SU-DHL-6 (cell line): ENCODE measurements at regions not wholly inside any gene's neighbourhood (a gene's known extent, or its start where the extent isn't known, plus 50 kb on each side); places are given as distances from the start of the nearest gene placed in this dataset.

ENCODE experiments used
- H2AFZ ChIP-seq: fragments of 200-600 bp; sonication (generic); 2 replicates; pipeline ENCODE4 v1.6.1; 2014; ENCODE audit warnings: low read depth, mild to moderate bottlenecking, moderate library complexity, mixed read lengths, antibody characterized with exemption, low read length; ENCODE audit not compliant: severe bottlenecking
- H3F3A ChIP-seq: fragments of 200-600 bp; shearing (Covaris generic); 2 replicates; pipeline ENCODE4 v1.6.0; 2016; ENCODE audit warnings: antibody characterized with exemption, mild to moderate bottlenecking; ENCODE audit not compliant: insufficient read depth
- H3K27ac ChIP-seq: fragments of 200-600 bp; sonication (generic); 2 replicates; pipeline ENCODE4 v1.5.1; 2016; ENCODE audit warnings: low read depth, mild to moderate bottlenecking, low read length, moderate library complexity, mixed read lengths
- H3K27me3 ChIP-seq: fragments of 200-600 bp; sonication (generic), shearing (Covaris generic); 2 replicates; pipeline ENCODE4 v1.6.0; 2014; ENCODE audit warnings: mild to moderate bottlenecking, low read length
- H3K36me3 ChIP-seq: fragments of 200-600 bp; sonication (generic); 2 replicates; pipeline ENCODE4 v1.6.1; 2014; ENCODE audit warnings: mild to moderate bottlenecking, low read length, mixed read lengths
- H3K4me2 ChIP-seq: fragments of 300-600, 200-600 bp; shearing (Covaris generic), sonication (generic); 2 replicates; pipeline ENCODE4 v1.6.0; 2014; ENCODE audit warnings: low read length, low read depth, mild to moderate bottlenecking; ENCODE audit not compliant: poor library complexity, severe bottlenecking
- H3K4me3 ChIP-seq: fragments of 200-600 bp; sonication (generic); 2 replicates; pipeline ENCODE4 v1.5.1; 2014; ENCODE audit warnings: antibody characterized with exemption, low read length, mild to moderate bottlenecking, mixed read lengths; ENCODE audit not compliant: insufficient read depth, poor library complexity, severe bottlenecking
- H3K79me2 ChIP-seq: fragments of 200-600 bp; sonication (generic); 2 replicates; pipeline ENCODE4 v1.6.1; 2014; ENCODE audit warnings: mild to moderate bottlenecking, low read length, moderate library complexity; ENCODE audit not compliant: insufficient read depth
- H3K9ac ChIP-seq: fragments of 200-600 bp; sonication (generic); 2 replicates; pipeline ENCODE4 v1.7.0; 2014; ENCODE audit warnings: mild to moderate bottlenecking, low read length
- H3K9me2 ChIP-seq: fragments of 200-600 bp; sonication (generic); replicated peaks from 2 replicates; pipeline ENCODE4 v1.6.1; 2014; ENCODE audit warnings: low read length; ENCODE audit not compliant: insufficient read depth
- H3K9me3 ChIP-seq: fragments of 200-600 bp; sonication (generic); 2 replicates; pipeline ENCODE4 v1.6.1; 2014; ENCODE audit warnings: low read length, mixed read lengths; ENCODE audit not compliant: insufficient read depth
- H4K20me1 ChIP-seq: fragments of 200-600 bp; sonication (generic); 2 replicates; pipeline ENCODE4 v1.6.1; 2014; ENCODE audit warnings: low read depth, mild to moderate bottlenecking, antibody characterized with exemption, low read length, moderate library complexity, mixed read lengths
- CTCF ChIP-seq: fragments of 200-600 bp; sonication (generic); IDR thresholded peaks from one replicate; pipeline ENCODE4 v1.5.1; 2017; ENCODE audit warnings: antibody characterized with exemption, mild to moderate bottlenecking, low read length, moderate library complexity; ENCODE audit not compliant: insufficient read depth, poor library complexity, severe bottlenecking
- EZH2phosphoT487 ChIP-seq: fragments of 200-600 bp; sonication (generic), shearing (Covaris generic); conservative IDR thresholded peaks from 2 replicates; pipeline ENCODE4 v1.6.1; 2018; ENCODE audit warnings: mild to moderate bottlenecking, antibody characterized with exemption, low read length, moderate library complexity, mixed read lengths

- H3K4me3 ChIP-seq, result no peak overlapping the region
- no peaks in the 10 kb centered on the region for H3F3A ChIP-seq
- no peaks in the 10 kb centered on the region for H3K36me3 ChIP-seq
- H2AFZ ChIP-seq, result no peak overlapping the region
- TF ChIP-seq EZH2phosphoT487 (no peak), CTCF (no peak)
- no peak overlapping the region for H3K4me2 ChIP-seq
- H3K9ac ChIP-seq, result no peak overlapping the region
- H3K79me2 ChIP-seq, result no peaks in the 10 kb centered on the region
- H3K27ac ChIP-seq, result no peak overlapping the region
- H3K9me2 ChIP-seq, result no peaks in the 10 kb centered on the region
- no peaks in the 10 kb centered on the region for H4K20me1 ChIP-seq
- no peaks in the 10 kb centered on the region for H3K9me3 ChIP-seq
- H3K27me3 ChIP-seq, result no peaks in the 10 kb centered on the region
Observed at GRCh38 chr3:194223951-194224350, 88.0 kb downstream of the HES1 start.

GRCh38 chr3:194224471-194225417 is 88.8 kb downstream of the HES1 start:
- Histone ChIP-seq H3K4me2 (no peak overlapping the region), H3K36me3 (no peaks in the 10 kb centered on the region), H3K9me2 (no peaks in the 10 kb centered on the region), H3K9me3 (no peaks in the 10 kb centered on the region), H2AFZ (no peak overlapping the region), H3K9ac (no peak overlapping the region), H3K27ac (no peak overlapping the region), H3F3A (no peaks in the 10 kb centered on the region), H3K4me3 (no peak overlapping the region), H4K20me1 (no peaks in the 10 kb centered on the region), H3K27me3 (no peaks in the 10 kb centered on the region), H3K79me2 (no peaks in the 10 kb centered on the region)
- no peak for TF ChIP-seq CTCF
- TF ChIP-seq EZH2phosphoT487, result no peak

GRCh38 chr3:194225418-194225812 is 89.5 kb downstream of the HES1 start:
- Histone ChIP-seq H3K4me2 (no peak overlapping the region), H3K27ac (no peak overlapping the region), H3K9ac (no peak overlapping the region)

More at GRCh38 chr3:194225418-194225812, 89.5 kb downstream of the HES1 start:
- no peak overlapping the region for H2AFZ ChIP-seq
- no peak for TF ChIP-seq CTCF
- no peak for TF ChIP-seq EZH2phosphoT487
- H3K4me3 ChIP-seq, result no peak overlapping the region
- H3K9me2 ChIP-seq, result no peaks in the 10 kb centered on the region
- H3K36me3 ChIP-seq, result no peaks in the 10 kb centered on the region
- no peaks in the 10 kb centered on the region for H3F3A ChIP-seq
- no peaks in the 10 kb centered on the region for H3K27me3 ChIP-seq
- no peaks in the 10 kb centered on the region for H4K20me1 ChIP-seq
- H3K9me3 ChIP-seq, result no peaks in the 10 kb centered on the region
- no peaks in the 10 kb centered on the region for H3K79me2 ChIP-seq
